ENCODE measurements at regions not wholly inside any gene's neighbourhood (a gene's known extent, or its start where the extent isn't known, plus 50 kb on each side); places are given as distances from the start of the nearest gene placed in this dataset.

DNA sequence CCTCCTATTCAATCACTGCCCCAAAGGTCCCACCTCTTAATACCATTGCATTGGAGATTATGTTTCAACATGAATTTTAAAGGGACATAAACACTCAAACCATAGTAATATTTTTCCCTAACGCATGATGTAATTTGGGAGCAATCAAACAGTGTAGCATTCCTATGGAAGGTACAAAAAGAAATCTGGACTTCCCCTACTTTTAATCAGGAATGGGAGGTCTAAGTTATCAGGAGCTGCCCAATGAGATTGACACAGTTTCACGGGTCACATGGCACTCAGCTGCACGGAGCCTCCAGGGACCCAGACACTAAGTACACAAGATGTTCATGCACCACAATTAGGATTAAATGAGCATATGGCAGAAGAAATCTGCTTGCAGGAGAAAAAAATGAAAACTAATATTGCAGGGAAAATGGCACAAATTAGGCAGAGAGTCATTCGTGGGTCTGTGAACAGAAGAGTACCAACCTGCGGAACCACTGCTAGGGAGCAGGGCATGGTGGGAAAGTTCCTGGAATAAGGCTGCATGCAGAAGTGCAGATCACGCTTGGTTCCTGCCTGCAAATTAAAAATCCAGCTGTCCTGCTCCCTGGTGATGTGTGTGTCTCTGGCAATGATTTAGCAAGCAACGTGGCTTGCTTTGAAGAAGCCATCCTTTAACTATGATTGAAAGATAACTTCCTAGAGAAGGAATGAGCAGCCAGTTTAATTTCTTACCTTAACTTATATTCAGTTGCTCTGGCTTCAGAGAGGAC lies 326.6 kb upstream of the ID2 start:
- no peak overlapping the region for H3K27ac Mint-ChIP-seq
- POLR2A ChIA-PET = no interaction called here
- no peak overlapping the region for H3K4me3 Mint-ChIP-seq
- ATAC-seq = no peak
- H3K27me3 Mint-ChIP-seq = peaks cover 0 to 4% (median 2%) of the 10 kb centered on the region in 5 donors
- DNase-seq = no peak
- peaks cover 0 to 7% (median 0%) of the 10 kb centered on the region in 9 donors for H3K9me3 Mint-ChIP-seq
- peaks cover 0 to 7% (median 0%) of the 10 kb centered on the region in 4 donors for H3K4me1 Mint-ChIP-seq
- H3K36me3 Mint-ChIP-seq = peaks cover 0 to 12% (median 0%) of the 10 kb centered on the region in 3 donors

DNA sequence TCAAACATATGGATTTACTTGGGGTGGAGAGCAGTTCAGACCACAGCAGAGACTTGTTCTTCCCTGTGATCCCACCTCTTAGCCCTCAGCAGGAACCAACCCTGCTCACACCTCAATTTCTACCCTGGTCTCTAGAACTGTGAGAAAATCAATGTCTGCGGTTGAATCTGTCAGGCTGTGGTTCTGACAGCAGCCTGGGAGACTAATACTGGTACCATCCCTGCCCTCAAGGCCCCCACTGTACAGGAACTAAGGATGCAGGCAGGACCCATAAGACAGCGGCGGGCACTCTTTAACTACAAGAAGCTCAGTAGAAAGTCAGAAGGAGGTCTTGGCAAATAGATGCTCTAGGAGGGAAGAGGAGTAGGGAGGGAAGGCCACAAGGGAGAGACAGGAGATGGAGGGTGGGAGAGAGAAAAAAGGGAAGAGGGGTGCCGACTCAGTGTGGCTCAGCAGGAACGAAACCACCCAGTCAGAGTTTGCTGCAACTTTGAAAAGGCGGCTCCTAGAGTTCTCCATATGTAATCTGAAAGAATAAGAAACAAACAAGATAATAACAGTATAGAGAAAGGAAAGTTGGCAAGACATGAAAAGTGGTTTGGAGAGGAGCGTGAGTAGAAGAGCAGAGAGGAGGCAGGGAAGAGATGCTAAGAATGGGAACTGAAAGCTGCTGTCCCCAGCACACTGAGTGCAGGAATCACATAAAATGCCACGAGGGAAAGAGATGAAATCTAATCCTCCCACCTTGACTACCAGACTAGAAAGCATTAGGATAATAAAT lies 323.9 kb upstream of the ID2 start:
- no peak overlapping the region for H3K27ac Mint-ChIP-seq
- H3K4me1 Mint-ChIP-seq = peaks cover 0 to 7% (median 0%) of the 10 kb centered on the region in 4 donors
- POLR2A ChIA-PET = no interaction called here
- H3K36me3 Mint-ChIP-seq = peaks cover 0 to 12% (median 0%) of the 10 kb centered on the region in 3 donors
- H3K4me3 Mint-ChIP-seq = no peak overlapping the region
- DNase-seq = no peak
- H3K9me3 Mint-ChIP-seq = peaks cover 0 to 7% (median 0%) of the 10 kb centered on the region in 9 donors
- ATAC-seq = no peak
- H3K27me3 Mint-ChIP-seq = no peaks in the 10 kb centered on the region

DNA sequence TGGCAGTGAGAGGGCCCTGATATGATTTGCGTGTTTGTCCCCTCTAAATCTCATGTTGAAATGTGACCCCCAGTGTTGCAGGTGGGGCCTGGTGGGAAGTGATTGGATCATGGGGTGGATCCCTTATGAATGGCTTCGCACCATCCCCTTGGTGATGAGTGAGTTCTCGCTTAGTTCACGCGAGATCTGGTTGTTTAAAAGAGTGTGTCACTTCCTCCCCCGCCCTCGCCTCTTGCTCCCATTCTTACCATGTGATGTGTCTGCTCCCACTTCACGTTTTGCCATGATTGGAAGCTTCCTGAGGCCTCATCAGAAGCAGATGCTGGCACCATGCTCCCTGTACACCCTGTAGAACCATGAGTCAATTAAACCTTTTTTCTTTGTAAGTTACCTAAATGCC lies 319.9 kb upstream of the ID2 start:
- H3K27ac Mint-ChIP-seq = no peak overlapping the region
- ATAC-seq (no peak), DNase-seq (no peak)
- H3K36me3 Mint-ChIP-seq = no peaks in the 10 kb centered on the region
- H3K27me3 Mint-ChIP-seq = peaks cover 0 to 2% (median 0%) of the 10 kb centered on the region in 5 donors
- POLR2A ChIA-PET = no interaction called here
- H3K9me3 Mint-ChIP-seq = peaks cover 0 to 2% (median 0%) of the 10 kb centered on the region in 9 donors
- peaks cover 0 to 9% (median under 1%) of the 10 kb centered on the region in 4 donors for H3K4me1 Mint-ChIP-seq
- H3K4me3 Mint-ChIP-seq = no peak overlapping the region

DNA sequence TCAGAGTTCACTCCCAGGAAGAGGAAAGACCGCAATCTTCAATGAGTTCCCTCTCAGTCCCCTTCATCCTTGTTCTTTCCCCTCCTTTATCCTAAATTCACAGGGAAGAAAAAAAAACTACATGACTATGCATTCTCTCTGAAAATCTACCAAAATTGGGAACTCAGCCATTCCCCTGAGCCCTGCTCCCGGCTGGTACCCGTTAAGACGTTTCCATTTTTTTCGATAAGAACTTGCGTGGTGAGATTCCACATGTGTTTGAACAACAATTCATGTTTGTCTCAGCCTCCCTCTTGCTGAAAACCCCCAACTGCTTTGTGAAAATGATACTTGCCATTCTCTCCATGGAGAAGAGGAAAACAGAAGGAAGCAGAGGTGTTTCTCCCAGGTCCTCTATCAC lies 318.7 kb upstream of the ID2 start:
- Mint-ChIP-seq H3K27ac (no peak overlapping the region), H3K4me1 (peaks cover 0 to 4% (median under 1%) of the 10 kb centered on the region in 4 donors), H3K27me3 (peaks cover 0 to 2% (median 0%) of the 10 kb centered on the region in 5 donors), H3K4me3 (no peak overlapping the region), H3K9me3 (no peaks in the 10 kb centered on the region), H3K36me3 (no peaks in the 10 kb centered on the region)
- POLR2A ChIA-PET = no interaction called here
- DNase-seq = no peak
- no peak for ATAC-seq

DNA sequence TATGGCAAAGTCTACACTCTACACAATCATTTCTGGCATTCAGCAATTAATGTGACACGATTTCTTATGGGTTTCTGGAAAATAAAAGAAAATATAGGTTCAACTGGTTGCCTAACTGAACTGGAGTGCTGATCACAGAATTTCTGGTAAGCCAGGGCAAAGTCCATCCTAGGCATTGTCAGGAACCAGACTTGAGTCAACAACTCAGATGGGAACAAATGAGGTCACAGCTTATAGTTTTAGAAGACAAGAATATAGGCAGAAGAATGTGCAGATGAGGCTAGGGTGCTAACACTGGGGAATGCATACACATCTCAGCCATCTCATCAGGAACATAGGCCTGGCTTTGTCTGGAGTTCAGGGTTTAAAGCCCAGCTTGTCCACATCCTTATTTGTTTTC lies 317.2 kb upstream of the ID2 start:
- Mint-ChIP-seq H3K36me3 (no peaks in the 10 kb centered on the region), H3K4me1 (peaks cover 0 to 2% (median under 1%) of the 10 kb centered on the region in 4 donors), H3K9me3 (no peaks in the 10 kb centered on the region), H3K27ac (no peak overlapping the region), H3K4me3 (no peak overlapping the region), H3K27me3 (peaks cover 0 to 2% (median 0%) of the 10 kb centered on the region in 5 donors)
- ATAC-seq (no peak), DNase-seq (no peak)
- POLR2A ChIA-PET = no interaction called here

DNA sequence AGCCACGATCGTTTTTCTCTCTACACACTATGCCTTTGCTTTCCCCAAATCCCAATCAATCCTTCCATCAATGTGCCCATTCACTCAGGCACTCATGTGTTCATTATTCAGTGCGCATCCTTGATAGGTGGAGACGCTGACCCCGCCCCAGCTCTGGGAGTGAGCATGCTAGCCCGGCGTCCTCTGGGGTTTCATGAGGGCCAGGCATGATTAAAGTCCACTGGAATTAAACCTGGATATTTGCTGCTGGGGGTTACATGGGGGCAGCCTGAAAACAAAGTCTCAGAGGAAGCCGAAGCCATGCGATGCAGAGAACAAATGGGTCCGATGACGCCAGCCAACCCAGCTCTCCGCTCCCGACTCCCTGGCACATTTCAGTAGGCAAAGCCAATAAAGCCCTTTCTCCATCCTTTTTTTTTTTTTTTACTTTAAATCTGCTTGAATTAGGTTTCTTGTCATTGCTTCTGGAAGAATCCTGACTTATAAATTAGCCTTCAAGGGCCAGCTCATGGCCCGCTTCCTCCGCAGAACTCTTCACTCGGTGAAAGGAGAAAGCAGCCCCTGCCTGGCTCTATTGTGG lies 316.4 kb upstream of the ID2 start:
- ATAC-seq = no peak

DNA sequence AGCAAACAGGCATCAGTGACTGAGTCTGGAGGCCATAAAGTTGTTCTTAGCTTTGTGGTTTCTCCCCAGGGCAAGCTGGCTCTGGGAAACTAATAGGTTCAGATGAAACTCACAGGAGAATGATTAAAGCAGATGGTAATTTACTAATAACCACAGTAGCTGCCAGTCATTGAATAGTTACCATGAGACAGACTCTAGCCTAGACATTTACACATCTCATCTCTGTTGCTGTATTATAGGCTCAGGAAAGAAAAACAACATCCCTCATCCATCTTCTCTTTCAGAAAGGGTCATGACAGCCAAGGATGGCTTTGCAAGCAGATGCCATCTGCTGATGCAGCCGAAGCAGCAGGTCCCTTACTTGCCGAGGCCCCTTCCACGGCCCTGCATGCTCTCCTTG lies 314.0 kb upstream of the ID2 start:
- Mint-ChIP-seq H3K4me3 (no peak overlapping the region), H3K4me1 (peaks cover 0 to 10% (median under 1%) of the 10 kb centered on the region in 4 donors), H3K36me3 (peaks cover 0 to 4% (median 0%) of the 10 kb centered on the region in 3 donors), H3K27ac (no peak overlapping the region), H3K9me3 (peaks cover 0 to 4% (median 0%) of the 10 kb centered on the region in 9 donors), H3K27me3 (peaks cover 0 to 5% (median 1%) of the 10 kb centered on the region in 5 donors)
- DNase-seq = no peak
- ATAC-seq = no peak
- POLR2A ChIA-PET = no interaction called here

More for the DNA sequence above, 316.4 kb upstream of the ID2 start:
- Mint-ChIP-seq H3K4me3 (no peak overlapping the region), H3K27ac (peak overlapping the region in 1 of 10 donors; percentile 49), H3K36me3 (no peaks in the 10 kb centered on the region), H3K27me3 (peaks cover 0 to 5% (median 1%) of the 10 kb centered on the region in 5 donors), H3K4me1 (peaks cover 0 to 7% (median under 1%) of the 10 kb centered on the region in 4 donors), H3K9me3 (no peaks in the 10 kb centered on the region)
- POLR2A ChIA-PET = no interaction called here
- no peak for DNase-seq

DNA sequence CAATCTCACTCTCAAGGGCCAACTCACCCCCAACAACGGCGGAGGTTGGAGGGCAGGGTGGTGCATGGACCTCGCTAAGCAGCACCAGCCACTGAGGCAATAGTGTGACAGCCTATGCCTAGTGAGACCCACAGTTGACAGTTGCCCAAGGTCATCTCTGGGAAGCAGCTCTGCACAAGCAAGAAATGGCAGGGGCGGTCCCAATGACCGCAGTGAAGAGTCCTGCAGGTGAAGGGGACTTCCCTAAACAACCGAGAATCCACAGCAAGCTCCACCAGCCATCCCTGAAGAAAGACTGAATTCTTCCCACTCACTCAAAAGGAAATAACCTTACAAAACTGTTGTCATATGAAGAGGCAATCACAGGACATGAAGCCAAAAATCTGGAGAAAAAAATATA lies 313.4 kb upstream of the ID2 start:
- peaks cover 0 to 9% (median 1%) of the 10 kb centered on the region in 5 donors for H3K27me3 Mint-ChIP-seq
- POLR2A ChIA-PET = no interaction called here
- H3K27ac Mint-ChIP-seq = no peak overlapping the region
- H3K36me3 Mint-ChIP-seq = peaks cover 0 to 10% (median 4%) of the 10 kb centered on the region in 3 donors
- ATAC-seq (no peak), DNase-seq (no peak)
- H3K4me1 Mint-ChIP-seq = peaks cover 0 to 10% (median 0%) of the 10 kb centered on the region in 4 donors
- H3K4me3 Mint-ChIP-seq = no peak overlapping the region
- H3K9me3 Mint-ChIP-seq = peaks cover 0 to 10% (median 2%) of the 10 kb centered on the region in 9 donors

DNA sequence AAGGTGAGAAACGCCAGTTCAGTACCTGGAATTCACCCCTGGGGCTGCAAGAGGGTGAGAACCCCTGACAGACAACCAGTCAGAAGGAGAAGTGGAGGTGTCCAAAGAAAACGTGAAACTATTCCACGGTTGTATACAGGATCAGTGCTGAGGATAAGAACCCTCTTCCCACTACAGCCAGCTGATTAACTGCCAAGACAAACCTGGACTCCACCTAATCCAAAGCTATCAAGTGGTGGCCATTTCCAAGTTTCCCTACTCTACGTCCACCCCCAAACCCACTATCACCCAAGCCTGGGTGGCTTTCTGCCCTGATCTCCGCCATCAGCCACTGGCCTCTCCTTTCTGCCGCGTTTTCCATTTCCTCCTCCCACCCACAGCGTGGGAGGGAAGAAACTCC lies 312.3 kb upstream of the ID2 start:
- ATAC-seq = no peak
- POLR2A ChIA-PET = no interaction called here
- H3K27me3 Mint-ChIP-seq = peaks cover 0 to 9% (median 1%) of the 10 kb centered on the region in 5 donors

DNA sequence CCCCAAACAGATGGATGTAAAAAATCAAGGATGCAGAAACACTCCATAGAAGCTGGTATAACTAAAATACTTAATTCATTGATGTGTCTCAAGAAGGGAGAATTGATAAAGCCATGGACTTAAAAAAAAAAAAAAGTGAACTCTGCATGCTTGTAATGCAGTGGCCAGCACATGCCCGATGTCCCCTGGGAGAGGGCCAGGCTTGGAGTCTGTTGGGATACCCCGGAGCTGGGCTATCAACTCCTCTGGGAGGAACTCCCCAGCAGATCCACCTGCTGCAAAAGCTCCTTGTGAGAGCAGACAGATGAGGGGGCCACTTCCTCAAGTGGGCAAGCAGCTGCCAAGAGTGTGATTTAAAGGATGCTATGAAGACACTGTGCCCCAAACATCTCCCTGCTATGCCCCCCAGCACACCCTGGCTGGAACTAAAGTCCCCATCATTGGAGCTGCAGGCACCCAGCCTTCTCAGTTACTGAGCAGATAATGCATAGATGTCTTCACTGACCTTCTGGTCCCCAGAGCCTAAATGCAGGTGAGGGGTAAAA lies 311.5 kb upstream of the ID2 start:
- H3K4me3 Mint-ChIP-seq = no peak overlapping the region
- peaks cover 0 to 10% (median 4%) of the 10 kb centered on the region in 3 donors for H3K36me3 Mint-ChIP-seq
- no peak overlapping the region for H3K27ac Mint-ChIP-seq
- peaks cover 0 to 9% (median 1%) of the 10 kb centered on the region in 5 donors for H3K27me3 Mint-ChIP-seq
- POLR2A ChIA-PET = no interaction called here
- no peak for DNase-seq
- H3K4me1 Mint-ChIP-seq = peaks cover 0 to 8% (median 0%) of the 10 kb centered on the region in 4 donors
- peaks cover 0 to 14% (median 2%) of the 10 kb centered on the region in 9 donors for H3K9me3 Mint-ChIP-seq
- no peak for ATAC-seq

More for the DNA sequence above, 312.3 kb upstream of the ID2 start:
- peaks cover 0 to 8% (median 0%) of the 10 kb centered on the region in 4 donors for H3K4me1 Mint-ChIP-seq
- H3K36me3 Mint-ChIP-seq = peaks cover 0 to 10% (median 4%) of the 10 kb centered on the region in 3 donors
- H3K9me3 Mint-ChIP-seq = peaks cover 0 to 14% (median 2%) of the 10 kb centered on the region in 9 donors
- no peak overlapping the region for H3K27ac Mint-ChIP-seq
- DNase-seq = no peak
- H3K4me3 Mint-ChIP-seq = no peak overlapping the region

DNA sequence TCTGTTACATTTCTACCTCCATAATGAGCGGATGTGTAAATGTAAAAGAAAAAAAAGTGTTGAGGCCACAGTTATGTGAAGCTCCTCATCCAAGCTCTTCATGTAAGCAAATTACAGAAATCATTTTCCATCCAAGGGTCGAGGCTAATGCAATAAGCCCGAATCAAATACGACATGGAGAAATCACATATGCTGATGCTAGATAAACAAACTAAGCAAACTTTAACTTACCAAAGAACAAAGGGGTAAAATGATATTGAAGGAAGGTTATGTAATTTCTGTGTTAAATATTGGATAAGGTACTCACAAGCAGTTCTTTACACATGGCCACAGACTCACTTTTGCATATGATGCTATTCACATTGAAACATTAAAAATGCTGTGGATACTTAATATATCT lies 310.2 kb upstream of the ID2 start:
- POLR2A ChIA-PET = no interaction called here
- Mint-ChIP-seq H3K27me3 (peaks cover 0 to 9% (median 1%) of the 10 kb centered on the region in 5 donors), H3K27ac (no peak overlapping the region)

DNA sequence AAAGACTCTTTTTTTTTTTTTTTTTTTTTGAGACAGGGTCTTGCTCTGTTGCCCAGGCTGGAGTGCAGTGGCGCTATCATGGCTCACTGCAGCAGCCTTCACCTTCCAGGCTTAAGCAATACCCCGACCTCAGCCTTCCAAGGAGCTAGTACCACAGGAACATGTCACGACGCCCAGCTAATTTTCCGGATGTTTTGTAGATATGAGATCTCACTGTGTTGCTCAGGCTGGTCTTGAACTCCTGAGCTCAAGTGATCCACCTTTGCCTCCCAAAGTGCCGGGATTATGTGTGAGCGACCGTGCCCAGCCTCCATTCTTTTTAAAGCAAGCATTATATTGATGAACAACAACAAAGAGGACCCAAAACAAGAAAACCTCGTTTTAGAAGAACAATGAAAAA lies 307.1 kb upstream of the ID2 start:
- Mint-ChIP-seq H3K27me3 (peaks cover 0 to 10% (median 2%) of the 10 kb centered on the region in 5 donors), H3K27ac (no peak overlapping the region), H3K9me3 (peaks cover 0 to 14% (median 2%) of the 10 kb centered on the region in 9 donors), H3K4me1 (peaks cover 0 to 38% (median 10%) of the 10 kb centered on the region in 4 donors), H3K36me3 (peaks cover 0 to 10% (median 4%) of the 10 kb centered on the region in 3 donors), H3K4me3 (no peak overlapping the region)
- POLR2A ChIA-PET = interaction anchor here (0.7 kb wide), 1 partner anchor 67 kb away, joined by 4 read pairs; no protein-coding TSS in a partner anchor
- ATAC-seq = no peak
- DNase-seq = no peak

More for the DNA sequence above, 310.2 kb upstream of the ID2 start:
- Mint-ChIP-seq H3K36me3 (peaks cover 0 to 10% (median 4%) of the 10 kb centered on the region in 3 donors), H3K4me3 (no peak overlapping the region), H3K4me1 (peaks cover 0 to 11% (median 3%) of the 10 kb centered on the region in 4 donors), H3K9me3 (peaks cover 0 to 14% (median 2%) of the 10 kb centered on the region in 9 donors)
- ATAC-seq = no peak
- DNase-seq = no peak
